ENCODE measurements at regions not wholly inside any gene's neighbourhood (a gene's known extent, or its start where the extent isn't known, plus 50 kb on each side); places are given as distances from the start of the nearest gene placed in this dataset.

DNA sequence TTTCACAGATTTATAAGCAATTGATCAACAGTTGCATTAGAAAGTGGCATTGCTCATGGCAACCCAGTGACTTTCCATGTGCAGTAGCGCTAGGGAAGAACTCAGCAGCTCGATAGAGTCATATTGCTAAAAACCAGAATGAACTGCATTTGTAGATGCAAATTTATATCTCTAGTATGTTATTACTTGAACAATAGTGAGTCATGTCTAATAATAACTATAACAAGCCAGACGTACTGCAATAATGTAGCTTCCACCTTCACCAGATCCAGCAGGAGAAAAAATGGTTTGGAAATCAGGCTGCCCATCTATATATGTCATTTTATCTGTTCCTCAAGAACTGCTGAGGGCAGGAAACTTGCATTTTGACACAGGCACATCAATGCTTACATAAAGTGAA, 66.5 kb upstream of the FIGN start:
- ATAC-seq (no peak), DNase-seq (no peak)
- no peaks in the 10 kb centered on the region for H3K36me3 Mint-ChIP-seq
- peaks cover 8% of the 10 kb centered on the region for H3K9me3 Mint-ChIP-seq (ENCODE audit: low read depth)
- no peaks in the 10 kb centered on the region for H3K27me3 Mint-ChIP-seq
- no peak overlapping the region for H3K4me3 Mint-ChIP-seq
- CTCF ChIA-PET: interaction anchor here (0.6 kb wide), 1 partner anchor 72 kb away, joined by 3 read pairs; no protein-coding TSS in a partner anchor
- H3K4me1 Mint-ChIP-seq: no peaks in the 10 kb centered on the region
- no peak overlapping the region for H3K27ac Mint-ChIP-seq

DNA sequence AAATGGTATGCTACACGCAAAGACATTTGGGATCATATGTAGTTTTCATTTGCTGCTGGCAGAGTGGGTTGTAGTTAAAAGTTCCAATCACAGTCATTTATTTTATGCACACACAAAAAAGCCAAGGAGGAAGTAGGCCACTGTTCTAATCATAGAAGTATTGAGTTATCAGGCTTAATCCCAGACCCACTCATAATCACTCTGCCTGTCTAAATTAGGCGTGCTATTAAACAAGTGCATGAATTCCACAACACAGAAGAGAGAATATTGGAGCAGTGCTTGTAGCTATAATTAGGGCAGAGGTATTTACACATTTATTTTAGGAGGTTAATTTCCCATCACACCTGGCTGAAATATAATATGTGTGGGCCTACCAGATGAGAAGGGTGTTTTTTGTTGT, 65.7 kb upstream of the FIGN start:
- Mint-ChIP-seq H3K27ac (no peak overlapping the region), H3K4me3 (no peak overlapping the region), H3K9me3 (ENCODE audit: low read depth) (peaks cover 11% of the 10 kb centered on the region), H3K4me1 (no peaks in the 10 kb centered on the region), H3K36me3 (no peaks in the 10 kb centered on the region), H3K27me3 (no peaks in the 10 kb centered on the region)
- ATAC-seq: no peak
- CTCF ChIA-PET: no interaction called here
- no peak for DNase-seq

DNA sequence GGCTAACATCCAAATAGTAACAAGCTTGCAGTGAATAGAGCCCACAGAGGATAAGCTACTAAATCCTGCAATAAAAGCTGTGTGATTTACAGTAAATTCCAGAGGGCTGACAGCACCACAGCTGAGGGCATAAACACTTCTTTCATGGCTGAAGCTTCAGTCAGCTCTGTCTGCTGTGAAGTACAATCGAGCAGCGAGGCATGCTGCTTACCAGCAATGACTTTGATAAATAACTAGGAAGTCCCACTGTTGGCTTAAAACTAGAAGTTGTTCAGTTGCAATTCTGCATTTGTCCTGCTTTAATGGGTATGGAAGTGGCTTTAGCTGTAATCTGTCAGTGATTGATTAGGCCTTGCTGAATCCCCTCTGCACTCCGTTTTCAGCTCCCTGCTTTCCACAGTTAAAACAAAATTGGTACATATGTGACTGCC, 65.2 kb upstream of the FIGN start:
- no peaks in the 10 kb centered on the region for H3K27me3 Mint-ChIP-seq
- ATAC-seq (no peak), DNase-seq (no peak)
- no peak overlapping the region for H3K4me3 Mint-ChIP-seq
- H3K9me3 Mint-ChIP-seq (ENCODE audit: low read depth): peaks cover 8% of the 10 kb centered on the region
- no peak overlapping the region for H3K27ac Mint-ChIP-seq
- H3K4me1 Mint-ChIP-seq: no peaks in the 10 kb centered on the region
- H3K36me3 Mint-ChIP-seq: no peaks in the 10 kb centered on the region
- CTCF ChIA-PET: no interaction called here

DNA sequence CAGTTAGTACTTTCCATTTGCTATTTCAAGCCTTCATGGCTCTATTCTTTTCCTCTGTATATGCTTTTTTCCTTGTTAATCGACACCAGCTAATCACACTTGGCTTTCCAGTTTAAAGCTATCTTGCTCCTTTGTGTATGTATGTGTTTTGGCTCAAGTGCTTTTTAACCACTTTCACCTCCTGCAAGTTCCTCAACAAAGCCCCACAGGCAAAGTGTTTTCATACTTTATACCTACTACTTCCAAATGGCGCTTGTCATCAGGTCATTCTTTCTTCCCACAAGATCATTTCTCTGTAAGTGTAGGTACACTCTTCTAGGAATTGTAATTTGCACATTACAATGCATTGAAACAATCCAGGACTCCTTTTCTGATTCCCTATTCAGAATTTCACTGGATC, 64.0 kb upstream of the FIGN start:
- Mint-ChIP-seq H3K4me1 (no peaks in the 10 kb centered on the region), H3K9me3 (ENCODE audit: low read depth) (peaks cover 8% of the 10 kb centered on the region), H3K36me3 (no peaks in the 10 kb centered on the region), H3K27ac (no peak overlapping the region), H3K27me3 (no peaks in the 10 kb centered on the region), H3K4me3 (no peak overlapping the region)
- ATAC-seq: no peak
- CTCF ChIA-PET: no interaction called here
- DNase-seq: no peak

DNA sequence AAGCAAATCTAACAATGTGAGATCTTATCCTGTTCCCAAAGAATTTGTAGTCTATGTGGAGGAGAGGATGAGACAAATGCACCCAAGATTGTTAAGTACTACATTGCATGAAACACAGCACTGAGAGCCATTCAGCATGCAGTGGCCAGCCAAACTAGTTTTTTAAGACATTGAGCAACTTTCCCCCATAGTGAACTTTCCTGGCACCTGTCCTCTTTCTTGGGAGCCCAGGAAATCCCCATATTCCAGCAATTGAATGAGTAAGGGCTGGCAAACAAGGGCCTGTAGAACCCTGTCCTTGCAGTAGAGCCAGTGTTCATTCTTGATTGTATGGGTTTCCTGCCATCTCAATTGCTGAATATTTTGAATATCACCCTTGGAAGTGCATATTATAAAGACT, 58.8 kb upstream of the FIGN start:
- H3K27me3 Mint-ChIP-seq: no peaks in the 10 kb centered on the region
- no peak for ATAC-seq
- H3K9me3 Mint-ChIP-seq (ENCODE audit: low read depth): peaks cover 13% of the 10 kb centered on the region
- CTCF ChIA-PET: no interaction called here
- no peak overlapping the region for H3K4me3 Mint-ChIP-seq
- no peaks in the 10 kb centered on the region for H3K4me1 Mint-ChIP-seq
- no peak for DNase-seq
- no peak overlapping the region for H3K27ac Mint-ChIP-seq
- no peaks in the 10 kb centered on the region for H3K36me3 Mint-ChIP-seq

All from activated CD8-positive, alpha-beta memory T cell treated with anti-CD3 and anti-CD28 coated beads, Interleukin-2, amount 10 ng/mL, durations not matched to agents 7 days and 5 days (primary cell).